Left lobe of liver (tissue), 2 donors: ENCODE measurements at regions not wholly inside any gene's neighbourhood (a gene's known extent, or its start where the extent isn't known, plus 50 kb on each side); places are given as distances from the start of the nearest gene placed in this dataset.

Experiments used
- ATAC-seq: fragments of 200-7000 bp; cut with Tn5 transposase; one replicate; pipeline ENCODE4 v1.9.1; 2020; ENCODE audit warnings: mild to moderate bottlenecking, moderate library complexity
- DNase-seq: peaks from one replicate; pipeline ENCODE4 v3.0.0-alpha.2; 2020; ENCODE audit warnings: low spot score
- donor health status: DM: no; HTN: no; CAD: no; lungs with moderate emphysema.
- donor health status: DM: no; HTN: yes; CAD: no.

- no peak for DNase-seq
- ATAC-seq = no peak
Measured at GRCh38 chr2:111712940-111713515, 171.0 kb downstream of the ANAPC1 start.

DNA sequence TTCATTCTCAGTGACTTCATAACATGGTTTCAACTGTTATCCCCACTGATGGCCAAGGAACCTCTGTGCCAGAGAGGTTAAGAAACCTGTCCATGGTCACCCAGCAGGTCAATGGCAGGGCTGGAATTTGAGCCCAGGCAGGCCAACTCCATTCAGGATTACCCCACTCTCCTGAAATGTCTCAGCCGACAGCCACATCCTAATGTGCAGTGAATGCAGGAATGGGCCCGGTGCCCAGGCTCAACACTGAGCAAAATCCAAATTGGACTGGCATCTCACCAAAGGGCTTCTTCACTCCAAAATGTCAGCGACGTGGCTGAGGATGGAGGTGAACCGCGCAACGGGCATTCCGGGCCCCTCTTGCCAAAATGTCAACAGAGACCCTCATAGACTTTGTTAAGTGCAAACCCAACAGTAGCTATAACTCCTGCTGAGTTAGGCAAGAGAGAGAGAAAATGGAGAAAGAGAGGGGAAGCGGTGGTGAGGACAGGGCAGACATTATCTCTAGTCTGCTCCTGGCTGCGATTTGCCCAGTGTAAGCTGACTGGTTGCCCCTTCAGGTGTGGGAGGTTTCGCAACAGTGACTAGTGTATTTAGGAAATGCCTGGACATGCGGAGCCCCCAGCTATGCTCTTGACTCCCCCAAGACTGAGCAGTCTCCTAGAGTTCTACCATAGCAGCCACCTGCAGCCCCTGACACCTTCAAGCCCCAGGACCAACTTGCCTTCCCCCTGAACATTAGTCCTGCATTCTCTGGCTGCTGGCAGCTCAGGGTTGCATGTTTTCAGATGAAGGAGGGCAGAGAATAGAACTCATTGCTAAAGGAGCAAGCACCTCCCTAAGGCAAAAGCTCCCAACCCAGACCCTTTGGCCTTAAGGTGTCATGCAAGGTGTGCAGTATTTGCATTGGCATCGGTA is 167.7 kb downstream of the ANAPC1 start:
- peak; percentile 91 for DNase-seq
- ATAC-seq = peak; percentile 95

DNA sequence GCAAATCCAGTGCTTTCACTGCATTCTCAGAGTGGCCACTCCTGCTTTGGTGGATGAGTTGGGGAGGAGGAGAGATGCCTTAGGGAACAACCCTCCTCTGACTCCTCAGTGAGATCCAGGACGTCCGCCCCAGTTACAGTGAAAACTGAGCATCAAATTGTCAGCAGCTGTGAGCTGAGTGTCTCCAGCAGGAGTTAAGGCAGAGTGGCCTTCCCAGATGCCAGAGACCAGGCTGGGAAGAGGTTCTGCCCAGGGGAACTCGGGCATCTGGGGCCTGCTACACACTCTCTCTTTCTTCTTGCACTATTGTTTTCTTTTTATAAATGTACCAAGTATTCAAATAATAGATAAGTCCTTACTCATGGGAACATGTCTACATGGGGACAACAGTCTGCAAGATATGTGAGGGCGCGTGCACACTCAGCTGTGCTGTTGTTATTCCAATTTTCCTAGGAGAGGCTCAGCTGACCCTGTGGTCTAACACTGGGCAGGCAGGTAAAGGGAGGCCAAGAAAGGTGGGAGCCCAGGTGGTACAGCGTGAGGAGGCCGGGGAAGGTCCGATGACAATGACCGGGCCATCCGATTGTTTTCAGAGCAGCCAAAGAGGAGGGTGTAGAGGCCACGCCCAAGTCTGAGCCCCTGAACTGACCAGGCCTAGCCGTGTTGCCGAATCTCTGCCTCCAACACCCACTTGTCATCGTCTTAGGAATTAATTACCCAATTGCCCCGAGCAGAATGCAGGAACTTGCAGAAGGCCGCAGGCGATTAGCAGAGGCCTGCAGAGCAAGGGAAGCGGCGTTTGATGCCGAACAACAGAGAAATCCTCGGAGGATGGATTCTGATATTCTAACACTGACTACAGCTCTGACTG is 166.9 kb downstream of the ANAPC1 start:
- no peak for DNase-seq
- no peak for ATAC-seq
